Hippocampal formation (tissue), 2 donors: ENCODE measurements at regions not wholly inside any gene's neighbourhood (a gene's known extent, or its start where the extent isn't known, plus 50 kb on each side); places are given as distances from the start of the nearest gene placed in this dataset.

ENCODE experiments used
- DNase-seq, 2 donors: peaks; one replicate each; lab custom pipeline; 2025; lab: John Stamatoyannopoulos, UW

- DNase-seq = no peak
Observed at GRCh38 chr1:87274851-87275250, 53.8 kb upstream of the LMO4 start.

GRCh38 chr1:87278825-87279535 is 49.7 kb upstream of the LMO4 start:
- no peak for DNase-seq
